Astrocyte (in vitro differentiated cells and primary cell): ENCODE measurements at regions not wholly inside any gene's neighbourhood (a gene's known extent, or its start where the extent isn't known, plus 50 kb on each side); places are given as distances from the start of the nearest gene placed in this dataset.

Experiments used
- EZH2 ChIP-seq: IDR thresholded peaks from 2 replicates; pipeline ENCODE4 v1.6.1; 2012; ENCODE audit warnings: mild to moderate bottlenecking, low read length, inconsistent platforms; ENCODE audit not compliant: insufficient read depth
- TF ChIP-seq, protein P1 (sequence below): IDR thresholded peaks from 2 replicates; pipeline ENCODE4 v1.5.1; 2011; ENCODE audit warnings: low read depth, mild to moderate bottlenecking, inconsistent platforms, low read length, moderate library complexity; ENCODE audit not compliant: insufficient read depth

DNA sequence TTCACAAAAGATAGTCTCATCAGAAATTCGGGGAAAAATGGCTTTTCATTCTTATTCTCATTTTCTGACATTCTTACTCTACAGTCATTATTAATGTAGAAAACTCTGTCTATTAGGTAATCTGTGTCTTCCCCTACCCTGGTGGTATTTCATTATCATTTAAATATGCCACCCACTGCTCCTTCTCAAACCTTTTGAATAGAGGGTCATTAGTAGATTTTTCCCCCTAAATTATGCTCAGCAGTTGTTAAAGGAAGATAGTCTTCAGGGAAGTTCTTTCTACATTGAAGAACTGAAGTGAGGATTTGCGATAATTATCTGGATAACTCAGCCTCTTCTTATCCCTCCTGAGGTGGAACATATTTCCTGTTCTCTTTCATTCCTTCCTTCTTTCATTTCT, 989.5 kb upstream of the RBFOX1 start:
- no peak for TF ChIP-seq EZH2
- TF ChIP-seq, protein P1, sequence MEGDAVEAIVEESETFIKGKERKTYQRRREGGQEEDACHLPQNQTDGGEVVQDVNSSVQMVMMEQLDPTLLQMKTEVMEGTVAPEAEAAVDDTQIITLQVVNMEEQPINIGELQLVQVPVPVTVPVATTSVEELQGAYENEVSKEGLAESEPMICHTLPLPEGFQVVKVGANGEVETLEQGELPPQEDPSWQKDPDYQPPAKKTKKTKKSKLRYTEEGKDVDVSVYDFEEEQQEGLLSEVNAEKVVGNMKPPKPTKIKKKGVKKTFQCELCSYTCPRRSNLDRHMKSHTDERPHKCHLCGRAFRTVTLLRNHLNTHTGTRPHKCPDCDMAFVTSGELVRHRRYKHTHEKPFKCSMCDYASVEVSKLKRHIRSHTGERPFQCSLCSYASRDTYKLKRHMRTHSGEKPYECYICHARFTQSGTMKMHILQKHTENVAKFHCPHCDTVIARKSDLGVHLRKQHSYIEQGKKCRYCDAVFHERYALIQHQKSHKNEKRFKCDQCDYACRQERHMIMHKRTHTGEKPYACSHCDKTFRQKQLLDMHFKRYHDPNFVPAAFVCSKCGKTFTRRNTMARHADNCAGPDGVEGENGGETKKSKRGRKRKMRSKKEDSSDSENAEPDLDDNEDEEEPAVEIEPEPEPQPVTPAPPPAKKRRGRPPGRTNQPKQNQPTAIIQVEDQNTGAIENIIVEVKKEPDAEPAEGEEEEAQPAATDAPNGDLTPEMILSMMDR: no peak
